Endothelial cell of umbilical vein (primary cell): ENCODE measurements at regions not wholly inside any gene's neighbourhood (a gene's known extent, or its start where the extent isn't known, plus 50 kb on each side); places are given as distances from the start of the nearest gene placed in this dataset.

Experiments used
- CTCF ChIP-seq, 2 donors: IDR thresholded peaks; 1 replicate in 1 of 2; 2 replicates in 1 of 2; pipeline ENCODE4 v1.5.1; 2011; ENCODE audit warnings: low read length in 2 of 2, mild to moderate bottlenecking in 2 of 2, moderate library complexity in 2 of 2, control low read depth in 1 of 2, inconsistent platforms in 1 of 2, low read depth in 1 of 2; ENCODE audit not compliant: insufficient read depth in 1 of 2; ENCODE audit errors: extremely low read depth in 1 of 2
- EZH2 ChIP-seq: IDR thresholded peaks from 2 replicates; pipeline ENCODE4 v1.6.1; 2012; ENCODE audit warnings: borderline replicate concordance, low read depth, mild to moderate bottlenecking, moderate library complexity, low read length, inconsistent platforms; ENCODE audit not compliant: severe bottlenecking
- GATA2 ChIP-seq: IDR thresholded peaks from 2 replicates; pipeline ENCODE4 v1.7.0; 2011; ENCODE audit warnings: low read depth, mild to moderate bottlenecking, moderate library complexity, mixed read lengths, low read length; ENCODE audit not compliant: insufficient read length, insufficient read depth
- MAX ChIP-seq: IDR thresholded peaks from 2 replicates; pipeline ENCODE4 v1.6.1; 2011; ENCODE audit not compliant: insufficient read depth, insufficient read length
- POLR2A ChIP-seq: IDR thresholded peaks from 2 replicates; pipeline ENCODE4 v1.6.1; 2012; ENCODE audit warnings: low read depth, mild to moderate bottlenecking, control low read depth, low read length
- POLR2AphosphoS5 ChIP-seq: IDR thresholded peaks from 2 replicates; pipeline ENCODE4 v1.6.1; 2012; ENCODE audit warnings: low read depth, mild to moderate bottlenecking, control low read depth, low read length, moderate library complexity; ENCODE audit not compliant: insufficient read depth

GRCh38 chr1:116276532-116276931 is 96.5 kb upstream of the ATP1A1 start:
- TF ChIP-seq CTCF (IDR thresholded peaks at IDR 0.05; ENCODE audit: extremely low read depth in 1 of 2, insufficient read depth in 1 of 2, low read depth in 1 of 2, low read length in 2 of 2) (no peak), POLR2A (no peak), MAX (no peak), GATA2 (no peak), POLR2AphosphoS5 (no peak), EZH2 (no peak)
